ENCODE measurements at regions not wholly inside any gene's neighbourhood (a gene's known extent, or its start where the extent isn't known, plus 50 kb on each side); places are given as distances from the start of the nearest gene placed in this dataset.
A peak's percentile ranks its signal among the peaks of the same experiment; 100 is the strongest.

GRCh38 chr7:85619236-85619635 is 432.4 kb upstream of the SEMA3D start:
- no peaks in the 10 kb centered on the region for H3K79me2 ChIP-seq (ENCODE audit: control insufficient read depth, insufficient read depth, low read length, poor library complexity)
- no peak overlapping the region for H3K23ac ChIP-seq (ENCODE audit: low read length)
- H2BK12ac ChIP-seq (ENCODE audit: low read length): no peak overlapping the region
- H3K36me3 ChIP-seq (ENCODE audit: control insufficient read depth in 1 of 2, insufficient read depth in 2 of 2, low read length in 2 of 2): no peaks in the 10 kb centered on the region
- H3K4me2 ChIP-seq (ENCODE audit: low read length): no peak overlapping the region
- no peak overlapping the region for H4K91ac ChIP-seq (ENCODE audit: low read depth, low read length)
- no peak for DNase-seq
- peaks cover 4% of the 10 kb centered on the region for H3K9me3 ChIP-seq (ENCODE audit: insufficient read depth, low read depth, low read length)
- H3K4me1 ChIP-seq (ENCODE audit: control insufficient read depth in 1 of 2, insufficient read depth in 2 of 2, low read length in 2 of 2): no peaks in the 10 kb centered on the region
- H3K4ac ChIP-seq (ENCODE audit: low read depth, low read length): no peak overlapping the region
- H3K14ac ChIP-seq (ENCODE audit: low read length): no peak overlapping the region
- H2BK120ac ChIP-seq (ENCODE audit: insufficient read depth, low read length, poor library complexity): no peak overlapping the region
- no peak overlapping the region for H4K12ac ChIP-seq (ENCODE audit: low read depth, low read length)
- H2AFZ ChIP-seq (ENCODE audit: insufficient read depth, low read length, poor library complexity): no peak overlapping the region
- no CpG with 5 or more reads among the region's 1 CpG for WGBS (ENCODE audit: extremely low coverage, insufficient coverage, insufficient read length)
- H3K18ac ChIP-seq (ENCODE audit: low read length): no peak overlapping the region
- H2BK5ac ChIP-seq (ENCODE audit: low read depth, low read length, poor library complexity): no peak overlapping the region
- H3K9ac ChIP-seq (ENCODE audit: low read length): no peak overlapping the region
- no peaks in the 10 kb centered on the region for H3K27me3 ChIP-seq (ENCODE audit: insufficient read depth, low read length)
- no peak overlapping the region for H2AK5ac ChIP-seq (ENCODE audit: low read length)
- H3K4me3 ChIP-seq (ENCODE audit: low read depth, low read length): no peak overlapping the region
- no peak overlapping the region for H3K27ac ChIP-seq (ENCODE audit: low read depth, low read length)
- H4K8ac ChIP-seq (ENCODE audit: low read depth, low read length): no peak overlapping the region
- H3K79me1 ChIP-seq (ENCODE audit: low read length): no peaks in the 10 kb centered on the region

DNA sequence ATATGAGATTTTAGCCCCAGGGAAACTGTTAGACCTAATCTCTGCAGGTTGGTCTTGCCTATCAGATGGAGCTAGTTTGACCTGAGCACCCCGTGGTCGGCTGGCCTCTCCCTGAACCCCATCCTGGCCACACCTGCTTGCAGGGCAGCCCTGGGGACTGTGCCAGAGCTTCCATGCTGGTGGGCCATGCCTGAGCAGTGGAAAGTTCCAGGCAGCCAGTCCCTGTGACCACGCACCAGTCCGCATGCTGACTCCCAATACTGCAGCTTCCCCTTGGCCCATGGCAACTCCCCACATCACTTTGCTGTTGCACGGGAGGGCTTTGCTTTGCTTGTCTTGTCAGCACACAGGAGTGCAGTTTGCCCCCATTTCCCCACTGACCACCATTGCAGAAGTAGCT is 427.8 kb upstream of the SEMA3D start:
- Histone ChIP-seq H3K79me2 (ENCODE audit: control insufficient read depth, insufficient read depth, low read length, poor library complexity) (no peaks in the 10 kb centered on the region), H3K27me3 (ENCODE audit: insufficient read depth, low read length) (no peaks in the 10 kb centered on the region), H3K4me2 (ENCODE audit: low read length) (no peak overlapping the region), H3K23ac (ENCODE audit: low read length) (peak overlapping the region; percentile 50), H3K4me3 (ENCODE audit: low read depth, low read length) (no peak overlapping the region), H3K4ac (ENCODE audit: low read depth, low read length) (no peak overlapping the region), H4K91ac (ENCODE audit: low read depth, low read length) (no peak overlapping the region), H2AFZ (ENCODE audit: insufficient read depth, low read length, poor library complexity) (no peak overlapping the region), H3K9ac (ENCODE audit: low read length) (no peak overlapping the region), H2AK5ac (ENCODE audit: low read length) (no peak overlapping the region), H3K18ac (ENCODE audit: low read length) (no peak overlapping the region), H3K4me1 (ENCODE audit: control insufficient read depth in 1 of 2, insufficient read depth in 2 of 2, low read length in 2 of 2) (no peaks in the 10 kb centered on the region), H3K27ac (ENCODE audit: low read depth, low read length) (no peak overlapping the region), H2BK12ac (ENCODE audit: low read length) (no peak overlapping the region), H2BK5ac (ENCODE audit: low read depth, low read length, poor library complexity) (no peak overlapping the region), H2BK120ac (ENCODE audit: insufficient read depth, low read length, poor library complexity) (no peak overlapping the region), H3K79me1 (ENCODE audit: low read length) (no peaks in the 10 kb centered on the region), H3K14ac (ENCODE audit: low read length) (no peak overlapping the region), H3K36me3 (ENCODE audit: control insufficient read depth in 1 of 2, insufficient read depth in 2 of 2, low read length in 2 of 2) (no peaks in the 10 kb centered on the region), H3K9me3 (ENCODE audit: insufficient read depth, low read depth, low read length) (peaks cover 4% of the 10 kb centered on the region), H4K12ac (ENCODE audit: low read depth, low read length) (no peak overlapping the region), H4K8ac (ENCODE audit: low read depth, low read length) (no peak overlapping the region)
- DNase-seq: no peak
- no CpG with 5 or more reads among the region's 5 CpGs for WGBS (ENCODE audit: extremely low coverage, insufficient coverage, insufficient read length)

GRCh38 chr7:85612514-85612913 is 425.7 kb upstream of the SEMA3D start:
- no peak overlapping the region for H3K4ac ChIP-seq (ENCODE audit: low read depth, low read length)
- H2BK5ac ChIP-seq (ENCODE audit: low read depth, low read length, poor library complexity): no peak overlapping the region
- H3K23ac ChIP-seq (ENCODE audit: low read length): no peak overlapping the region
- H2AK5ac ChIP-seq (ENCODE audit: low read length): no peak overlapping the region
- H2AFZ ChIP-seq (ENCODE audit: insufficient read depth, low read length, poor library complexity): no peak overlapping the region
- no peaks in the 10 kb centered on the region for H3K79me1 ChIP-seq (ENCODE audit: low read length)
- H3K27me3 ChIP-seq (ENCODE audit: insufficient read depth, low read length): no peaks in the 10 kb centered on the region
- no peak overlapping the region for H3K4me2 ChIP-seq (ENCODE audit: low read length)
- no peak overlapping the region for H3K14ac ChIP-seq (ENCODE audit: low read length)
- H3K79me2 ChIP-seq (ENCODE audit: control insufficient read depth, insufficient read depth, low read length, poor library complexity): no peaks in the 10 kb centered on the region
- no peaks in the 10 kb centered on the region for H3K36me3 ChIP-seq (ENCODE audit: control insufficient read depth in 1 of 2, insufficient read depth in 2 of 2, low read length in 2 of 2)
- H2BK120ac ChIP-seq (ENCODE audit: insufficient read depth, low read length, poor library complexity): no peak overlapping the region
- H4K8ac ChIP-seq (ENCODE audit: low read depth, low read length): no peak overlapping the region
- DNase-seq: no peak
- H2BK12ac ChIP-seq (ENCODE audit: low read length): no peak overlapping the region
- no peak overlapping the region for H3K27ac ChIP-seq (ENCODE audit: low read depth, low read length)
- H3K9me3 ChIP-seq (ENCODE audit: insufficient read depth, low read depth, low read length): peaks cover 4% of the 10 kb centered on the region
- no peak overlapping the region for H4K91ac ChIP-seq (ENCODE audit: low read depth, low read length)
- no peak overlapping the region for H3K9ac ChIP-seq (ENCODE audit: low read length)
- H3K18ac ChIP-seq (ENCODE audit: low read length): no peak overlapping the region
- no peaks in the 10 kb centered on the region for H3K4me1 ChIP-seq (ENCODE audit: control insufficient read depth in 1 of 2, insufficient read depth in 2 of 2, low read length in 2 of 2)
- H4K12ac ChIP-seq (ENCODE audit: low read depth, low read length): no peak overlapping the region
- H3K4me3 ChIP-seq (ENCODE audit: low read depth, low read length): no peak overlapping the region

DNA sequence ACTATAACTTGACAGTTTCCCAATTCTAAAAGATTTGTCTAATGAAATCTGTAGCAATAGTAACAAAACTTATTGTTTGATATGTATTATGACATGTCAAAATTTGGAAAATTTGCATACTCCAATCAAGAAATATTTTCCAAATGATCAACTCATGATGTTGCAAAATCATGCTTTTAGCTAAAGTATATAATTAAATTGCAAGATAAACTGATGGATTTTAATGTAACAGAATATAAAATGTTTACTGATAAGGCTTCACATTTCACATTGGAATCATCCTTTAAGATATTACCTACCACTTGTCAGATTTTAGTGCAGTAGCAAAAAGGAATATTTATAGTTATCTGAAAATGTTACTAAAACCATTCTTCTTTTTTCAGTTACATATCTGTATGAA is 421.9 kb upstream of the SEMA3D start:
- Histone ChIP-seq H3K36me3 (ENCODE audit: control insufficient read depth in 1 of 2, insufficient read depth in 2 of 2, low read length in 2 of 2) (no peaks in the 10 kb centered on the region), H3K27me3 (ENCODE audit: insufficient read depth, low read length) (no peaks in the 10 kb centered on the region)

GRCh38 chr7:85602196-85602595 is 415.3 kb upstream of the SEMA3D start:
- H3K79me2 ChIP-seq (ENCODE audit: control insufficient read depth, insufficient read depth, low read length, poor library complexity): no peaks in the 10 kb centered on the region
- H3K27ac ChIP-seq (ENCODE audit: low read depth, low read length): no peak overlapping the region
- H3K4me2 ChIP-seq (ENCODE audit: low read length): no peak overlapping the region
- H3K4me1 ChIP-seq (ENCODE audit: control insufficient read depth in 1 of 2, insufficient read depth in 2 of 2, low read length in 2 of 2): no peaks in the 10 kb centered on the region
- no peak overlapping the region for H4K8ac ChIP-seq (ENCODE audit: low read depth, low read length)
- no peak overlapping the region for H3K4me3 ChIP-seq (ENCODE audit: low read depth, low read length)
- no peak overlapping the region for H3K4ac ChIP-seq (ENCODE audit: low read depth, low read length)
- H2BK5ac ChIP-seq (ENCODE audit: low read depth, low read length, poor library complexity): no peak overlapping the region
- no peaks in the 10 kb centered on the region for H3K36me3 ChIP-seq (ENCODE audit: control insufficient read depth in 1 of 2, insufficient read depth in 2 of 2, low read length in 2 of 2)
- no peak overlapping the region for H3K23ac ChIP-seq (ENCODE audit: low read length)
- no peak overlapping the region for H3K18ac ChIP-seq (ENCODE audit: low read length)
- no peak overlapping the region for H4K91ac ChIP-seq (ENCODE audit: low read depth, low read length)
- no peaks in the 10 kb centered on the region for H3K79me1 ChIP-seq (ENCODE audit: low read length)
- no peak overlapping the region for H2BK120ac ChIP-seq (ENCODE audit: insufficient read depth, low read length, poor library complexity)
- H3K14ac ChIP-seq (ENCODE audit: low read length): no peak overlapping the region
- no peak overlapping the region for H2AK5ac ChIP-seq (ENCODE audit: low read length)
- no peak overlapping the region for H3K9ac ChIP-seq (ENCODE audit: low read length)
- H3K9me3 ChIP-seq (ENCODE audit: insufficient read depth, low read depth, low read length): no peaks in the 10 kb centered on the region
- no peak overlapping the region for H4K12ac ChIP-seq (ENCODE audit: low read depth, low read length)
- no peaks in the 10 kb centered on the region for H3K27me3 ChIP-seq (ENCODE audit: insufficient read depth, low read length)
- no peak for DNase-seq
- H2BK12ac ChIP-seq (ENCODE audit: low read length): no peak overlapping the region
- no peak overlapping the region for H2AFZ ChIP-seq (ENCODE audit: insufficient read depth, low read length, poor library complexity)
- WGBS (ENCODE audit: extremely low coverage, insufficient coverage, insufficient read length): no CpG with 5 or more reads among the region's 2 CpGs

More for the DNA sequence above, 421.9 kb upstream of the SEMA3D start:
- Histone ChIP-seq H3K79me1 (ENCODE audit: low read length) (no peaks in the 10 kb centered on the region), H4K91ac (ENCODE audit: low read depth, low read length) (no peak overlapping the region), H4K12ac (ENCODE audit: low read depth, low read length) (no peak overlapping the region), H3K4me1 (ENCODE audit: control insufficient read depth in 1 of 2, insufficient read depth in 2 of 2, low read length in 2 of 2) (no peaks in the 10 kb centered on the region), H3K9me3 (ENCODE audit: insufficient read depth, low read depth, low read length) (no peaks in the 10 kb centered on the region), H3K4ac (ENCODE audit: low read depth, low read length) (no peak overlapping the region), H3K23ac (ENCODE audit: low read length) (no peak overlapping the region), H3K27ac (ENCODE audit: low read depth, low read length) (no peak overlapping the region), H3K4me3 (ENCODE audit: low read depth, low read length) (no peak overlapping the region), H2BK5ac (ENCODE audit: low read depth, low read length, poor library complexity) (no peak overlapping the region), H3K79me2 (ENCODE audit: control insufficient read depth, insufficient read depth, low read length, poor library complexity) (no peaks in the 10 kb centered on the region), H2AK5ac (ENCODE audit: low read length) (no peak overlapping the region), H2BK120ac (ENCODE audit: insufficient read depth, low read length, poor library complexity) (no peak overlapping the region), H2AFZ (ENCODE audit: insufficient read depth, low read length, poor library complexity) (no peak overlapping the region), H3K14ac (ENCODE audit: low read length) (no peak overlapping the region), H4K8ac (ENCODE audit: low read depth, low read length) (no peak overlapping the region), H2BK12ac (ENCODE audit: low read length) (no peak overlapping the region), H3K4me2 (ENCODE audit: low read length) (no peak overlapping the region), H3K18ac (ENCODE audit: low read length) (no peak overlapping the region), H3K9ac (ENCODE audit: low read length) (no peak overlapping the region)
- DNase-seq: no peak

Data from trophoblast cell (in vitro differentiated cells and primary cell).